HG02852 (cell line): ENCODE measurements at regions not wholly inside any gene's neighbourhood (a gene's known extent, or its start where the extent isn't known, plus 50 kb on each side); places are given as distances from the start of the nearest gene placed in this dataset.

Source experiments
- ATAC-seq: cut with Tn5 transposase; IDR thresholded peaks from one replicate; pipeline ENCODE4 v1.9.1; 2021; ENCODE audit warnings: mild to moderate bottlenecking, moderate library complexity; ENCODE audit not compliant: unreplicated experiment

DNA sequence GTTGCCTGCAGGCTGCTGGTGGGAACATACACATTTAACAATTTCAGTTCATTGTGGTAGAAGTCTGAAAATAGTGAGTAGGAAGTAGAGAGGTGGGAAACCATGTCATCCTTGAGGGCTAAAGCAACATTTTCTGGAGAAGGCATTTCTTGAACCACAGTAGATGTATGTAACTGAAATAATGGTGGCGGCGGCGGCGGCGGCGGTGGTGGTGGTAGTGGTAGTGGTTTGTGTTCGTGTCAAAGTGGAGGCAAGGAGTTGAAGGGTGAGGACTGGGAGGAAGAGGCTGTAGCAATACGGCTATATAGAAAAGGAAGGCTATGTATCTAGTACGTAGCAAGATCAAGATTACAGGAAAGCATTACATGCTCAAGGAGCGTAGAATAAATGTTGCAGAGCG, 1381.6 kb upstream of the TENM3 start:
- ATAC-seq = no peak

DNA sequence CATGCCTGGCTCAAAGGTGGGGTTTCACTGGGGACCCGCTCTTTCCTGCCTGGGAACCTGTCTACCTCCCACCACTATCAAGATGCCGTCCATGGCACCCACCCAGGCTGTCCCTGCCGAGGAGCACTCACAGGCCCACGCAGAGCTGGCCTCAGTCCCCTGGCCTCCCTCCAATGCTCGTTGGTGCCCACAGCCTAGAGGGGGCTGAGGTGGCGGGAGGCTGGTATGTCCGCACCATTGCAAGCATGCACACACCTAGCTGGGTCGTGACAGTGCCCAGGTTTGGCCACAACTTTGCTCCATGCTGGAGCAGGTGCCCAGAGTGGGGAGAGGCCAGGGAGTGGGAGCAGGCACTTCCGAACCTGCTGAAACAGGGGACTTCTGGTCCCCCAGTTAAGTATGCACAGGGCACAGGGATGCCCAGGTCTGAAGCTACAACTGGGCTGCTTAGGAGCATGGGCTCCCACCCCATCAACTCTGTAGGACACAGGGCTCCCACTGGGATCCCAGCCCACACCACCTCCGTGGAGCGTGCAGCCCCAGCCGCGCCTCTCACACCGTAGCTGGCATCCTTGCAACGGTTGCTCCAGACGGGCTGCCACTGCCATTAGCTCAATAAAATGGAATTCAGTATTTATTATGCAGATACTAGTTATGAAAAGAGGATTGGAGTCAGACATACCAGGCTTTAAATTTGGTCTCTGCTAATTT, 1376.1 kb upstream of the TENM3 start:
- ATAC-seq = no peak

- no peak for ATAC-seq
These were observed 1372.6 kb upstream of the TENM3 start for GRCh38 chr4:180870623-180871022.

GRCh38 chr4:180898305-180898704, 1344.9 kb upstream of the TENM3 start:
- no peak for ATAC-seq

DNA sequence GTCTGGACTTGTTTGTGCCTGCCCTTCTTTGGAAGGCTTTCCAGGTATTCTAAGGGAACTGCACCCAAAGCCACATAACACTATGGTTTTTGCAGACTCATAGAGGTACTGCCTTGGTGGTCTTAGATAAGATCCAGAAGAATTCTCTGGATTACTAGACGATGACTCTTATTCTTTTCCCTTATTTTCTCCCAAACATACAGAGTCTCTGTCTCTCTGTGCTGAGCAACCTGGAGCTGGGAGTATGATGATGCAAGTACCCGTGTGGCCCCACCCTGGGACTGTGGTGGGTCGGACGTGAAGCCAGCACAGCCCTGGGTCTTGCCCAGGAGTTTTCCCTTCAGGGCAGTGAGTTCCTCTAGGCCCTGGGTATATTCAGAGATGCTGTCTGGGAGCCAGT, 1342.4 kb upstream of the TENM3 start:
- no peak for ATAC-seq

DNA sequence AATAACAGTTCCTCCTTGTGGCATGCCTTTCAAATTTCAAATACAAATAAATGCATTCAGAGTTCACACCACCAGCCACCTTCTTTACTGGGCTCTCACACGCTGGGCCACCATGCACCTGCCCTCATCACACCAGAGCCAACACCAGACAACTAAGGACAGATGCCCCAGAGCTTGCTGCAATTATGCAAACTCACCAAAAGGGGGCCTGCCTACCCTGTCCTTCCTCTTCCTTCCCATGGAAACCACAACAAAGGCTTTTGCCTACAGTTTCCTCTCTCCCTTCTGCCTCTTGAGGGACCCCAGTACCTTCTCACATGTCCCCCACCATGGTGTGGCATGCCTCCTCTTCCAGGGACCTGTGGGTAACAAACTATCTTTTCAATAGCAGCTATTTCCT, 1333.9 kb upstream of the TENM3 start:
- ATAC-seq = no peak

- no peak for ATAC-seq
These were observed 1329.5 kb upstream of the TENM3 start for GRCh38 chr4:180913750-180914149.

DNA sequence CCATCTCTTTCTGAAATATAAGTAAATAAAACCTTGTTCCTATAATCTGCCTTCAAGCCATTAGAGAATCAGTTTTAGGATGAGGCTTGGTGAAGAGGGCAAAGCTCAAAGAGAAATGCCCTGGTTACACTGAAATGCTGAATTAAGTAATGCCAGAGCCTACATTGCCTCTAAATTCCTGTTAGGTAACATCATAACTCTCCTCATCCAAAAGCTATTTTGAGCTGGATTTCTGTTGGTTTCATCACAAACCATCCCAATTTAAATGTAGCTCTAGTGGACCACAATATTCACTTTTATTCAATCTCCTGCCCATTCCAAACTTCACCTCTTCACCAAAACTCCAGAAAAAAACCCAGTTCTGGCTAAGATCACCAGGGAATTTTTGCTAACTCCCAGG, 1319.7 kb upstream of the TENM3 start:
- ATAC-seq = no peak

DNA sequence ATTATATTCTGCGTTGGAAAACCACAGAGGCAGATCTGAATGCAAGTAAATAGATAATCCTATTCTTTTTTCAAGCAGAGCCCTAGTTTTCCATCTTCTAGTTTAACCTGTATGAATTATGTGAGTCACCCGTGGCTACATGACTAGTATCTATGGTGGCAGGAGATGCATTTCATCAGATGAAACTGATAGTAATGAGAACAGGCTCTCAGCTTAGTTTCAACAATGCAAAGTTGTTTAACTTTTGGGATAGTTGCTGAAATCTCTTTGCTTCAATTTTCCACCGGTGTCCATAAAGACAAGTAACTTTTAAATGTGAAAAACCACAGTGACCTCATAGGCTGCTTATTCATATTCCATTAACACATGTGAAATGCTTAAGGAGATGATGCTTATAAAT, 1317.4 kb upstream of the TENM3 start:
- no peak for ATAC-seq

DNA sequence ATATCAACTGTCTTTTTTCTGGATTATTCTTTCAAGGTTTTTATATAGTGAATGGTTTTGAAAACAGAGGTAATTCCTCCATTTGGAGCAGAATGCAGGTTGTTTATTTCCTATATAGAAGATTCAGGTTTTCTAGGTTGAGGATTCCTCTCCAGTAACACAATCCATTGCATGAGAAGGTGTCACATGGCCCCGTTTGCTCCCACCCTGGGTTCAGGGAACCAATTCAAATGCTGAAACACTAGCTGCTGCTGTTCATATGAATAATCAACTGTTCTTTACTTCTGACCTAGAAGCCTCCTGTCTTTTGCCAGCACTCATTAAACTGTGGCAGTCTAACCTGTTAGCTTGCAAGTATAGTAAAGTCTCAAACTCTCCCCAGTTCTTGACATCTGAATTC, 1316.9 kb upstream of the TENM3 start:
- no peak for ATAC-seq

GRCh38 chr4:180932370-180933001, 1310.7 kb upstream of the TENM3 start:
- no peak for ATAC-seq

- no peak for ATAC-seq
These were observed 1306.1 kb upstream of the TENM3 start for GRCh38 chr4:180937083-180937482.

DNA sequence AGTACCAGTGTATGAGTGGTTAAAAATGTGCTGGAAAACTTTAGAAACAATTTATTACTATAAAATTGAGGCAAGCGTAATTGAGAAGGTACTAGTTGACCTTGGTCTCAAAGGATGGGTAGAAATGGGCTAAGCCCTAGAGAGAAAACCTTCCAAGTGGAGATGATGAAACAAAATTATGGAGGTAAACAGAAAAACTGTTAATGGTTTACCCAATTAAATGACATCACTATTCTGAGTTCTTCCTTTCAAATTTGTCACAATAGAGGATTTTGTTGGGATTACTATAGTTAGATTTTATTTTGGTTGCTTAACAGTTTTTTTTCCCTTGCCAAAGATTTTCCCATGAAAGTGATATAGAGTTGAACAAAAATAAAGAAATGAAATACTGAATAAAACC, 1302.5 kb upstream of the TENM3 start:
- ATAC-seq = no peak

DNA sequence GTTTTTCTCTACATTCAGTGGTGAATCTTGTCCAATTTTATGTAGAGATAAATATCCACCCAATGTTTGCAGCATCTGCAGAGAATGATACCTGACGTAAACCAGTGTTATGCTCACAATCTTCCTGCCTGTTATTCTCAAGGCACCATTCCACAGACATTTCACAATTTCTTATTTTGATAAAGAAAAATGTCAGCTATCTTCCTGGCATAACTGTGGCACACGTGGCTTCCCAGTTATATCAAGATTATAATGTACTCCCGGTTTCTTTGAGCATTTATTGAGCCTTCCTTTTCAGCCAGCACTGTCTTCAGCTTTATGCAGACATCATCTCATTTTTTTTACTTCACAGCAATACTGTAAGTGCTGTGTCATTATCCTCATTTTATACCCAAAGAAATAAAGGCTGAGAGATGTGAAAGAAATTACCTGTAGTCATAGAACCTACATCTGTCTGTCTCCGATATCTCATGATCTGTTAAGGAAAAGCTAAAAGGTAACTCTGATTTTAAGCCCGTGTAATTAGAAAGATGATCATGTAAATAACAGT, 1300.8 kb upstream of the TENM3 start:
- ATAC-seq = no peak

DNA sequence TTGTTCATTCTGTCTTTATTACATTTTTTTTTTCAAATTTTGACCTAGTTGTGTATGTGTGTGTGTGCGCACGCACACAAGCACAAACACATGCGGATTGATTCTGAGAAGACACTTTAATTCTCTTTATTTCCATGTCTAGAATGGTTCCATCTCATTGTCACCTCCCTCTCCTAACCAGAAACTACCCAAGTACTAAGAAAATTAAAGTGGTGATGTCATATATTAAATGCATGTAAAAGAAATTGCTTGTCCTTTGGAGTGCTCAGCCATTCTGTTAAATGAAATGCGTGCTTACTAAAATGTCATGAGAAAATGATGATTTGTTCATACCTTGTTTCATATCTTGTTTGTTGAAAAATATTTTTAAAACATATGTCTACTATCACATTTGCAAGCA, 1297.0 kb upstream of the TENM3 start:
- ATAC-seq = no peak

- no peak for ATAC-seq
These were observed 1295.8 kb upstream of the TENM3 start for GRCh38 chr4:180947425-180947824.

- no peak for ATAC-seq
These were observed 1293.6 kb upstream of the TENM3 start for GRCh38 chr4:180949424-180950213.

GRCh38 chr4:180950377-180950776, 1292.8 kb upstream of the TENM3 start:
- no peak for ATAC-seq

DNA sequence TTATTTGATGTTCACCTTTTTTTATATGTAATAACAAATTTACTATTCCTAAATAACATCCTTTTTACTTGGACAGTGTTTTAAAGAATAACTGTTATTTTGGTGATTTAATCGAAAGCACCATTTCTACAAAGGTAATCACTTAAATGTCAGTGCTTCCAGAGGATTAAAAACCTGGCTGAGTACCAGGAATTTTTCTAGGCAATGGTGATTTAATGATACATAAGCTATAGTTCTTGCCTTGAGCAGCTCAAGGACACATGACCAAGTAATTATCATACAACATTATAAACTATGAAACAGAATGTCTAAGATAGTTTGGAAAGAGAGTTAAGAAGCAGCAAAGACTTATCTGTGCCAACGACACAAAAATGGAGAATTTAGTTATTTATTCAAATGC, 1291.9 kb upstream of the TENM3 start:
- no peak for ATAC-seq

- no peak for ATAC-seq
These were observed 1289.6 kb upstream of the TENM3 start for GRCh38 chr4:180953572-180953971.

DNA sequence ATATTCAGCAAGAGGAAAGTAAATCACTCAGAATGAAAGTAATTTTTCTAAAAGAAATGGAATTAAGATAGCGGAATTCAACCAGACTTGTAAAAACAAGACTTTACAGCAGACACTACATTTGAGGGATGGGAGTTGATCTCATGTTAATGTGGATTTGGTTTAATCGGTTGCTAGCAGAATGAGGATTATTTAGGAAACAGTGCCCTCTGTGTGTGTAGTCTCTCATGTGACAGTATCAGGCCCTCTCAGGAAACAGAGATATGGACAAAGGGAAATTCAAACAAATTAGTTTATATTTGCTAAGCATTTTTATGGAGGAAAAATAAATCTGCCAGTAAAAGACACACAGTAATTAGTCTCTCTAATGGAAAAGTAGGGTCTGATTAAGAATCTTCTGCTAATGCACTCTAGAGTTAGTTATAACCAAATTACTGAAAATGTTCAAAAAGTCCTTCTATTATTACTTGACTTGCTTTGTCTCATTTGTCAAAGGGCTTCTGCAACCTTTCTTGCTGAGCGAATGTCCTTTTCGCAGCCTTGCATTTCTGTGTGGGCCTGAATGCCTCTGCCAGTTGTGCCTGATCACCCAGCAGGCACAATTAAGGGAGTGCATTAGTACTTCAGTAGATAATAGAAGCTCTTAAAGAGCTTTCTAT, 1282.3 kb upstream of the TENM3 start:
- no peak for ATAC-seq
